ENCODE measurements at regions not wholly inside any gene's neighbourhood (a gene's known extent, or its start where the extent isn't known, plus 50 kb on each side); places are given as distances from the start of the nearest gene placed in this dataset.

DNA sequence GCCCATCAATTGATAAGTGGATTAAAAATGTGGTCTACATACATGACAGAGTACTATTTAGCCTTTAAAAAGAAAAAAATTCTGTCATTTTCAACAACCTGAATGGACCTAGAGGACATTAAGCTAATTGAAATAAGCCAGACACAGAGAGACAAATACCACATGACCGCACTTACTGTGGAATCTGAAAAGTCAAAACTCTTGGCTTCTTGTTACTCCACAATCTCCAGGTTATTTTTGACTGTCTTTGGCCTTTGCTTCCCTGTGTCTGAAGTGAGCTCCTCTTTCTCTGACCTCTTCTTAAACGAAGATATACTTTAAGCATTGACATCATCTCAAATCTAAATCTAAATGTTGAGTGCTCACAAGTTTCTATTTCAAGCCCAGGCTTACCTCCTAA is 265.5 kb upstream of the ADRA1B start:
- Histone ChIP-seq H3K36me3 (ENCODE audit: control insufficient read depth in 2 of 2, extremely low read depth in 1 of 2, insufficient read depth in 2 of 2, low read length in 2 of 2) (no peaks in the 10 kb centered on the region), H3K79me2 (ENCODE audit: control insufficient read depth, insufficient read depth, low read length) (no peaks in the 10 kb centered on the region), H3K27ac (ENCODE audit: insufficient read depth, low read depth, low read length) (no peak overlapping the region), H3K4me1 (ENCODE audit: control insufficient read depth, extremely low read depth, insufficient read depth, low read length) (no peaks in the 10 kb centered on the region), H3K9me3 (replicated peaks; ENCODE audit: control insufficient read depth, insufficient read depth, low read length) (no peaks in the 10 kb centered on the region), H3K4me3 (replicated peaks in 1 of 3; ENCODE audit: insufficient read depth in 1 of 3, low read depth in 1 of 3, low read length in 3 of 3) (no peak overlapping the region), H3K9ac (replicated peaks; ENCODE audit: extremely low read depth, insufficient read depth, low read length) (no peak overlapping the region), H4K20me1 (replicated peaks; ENCODE audit: control insufficient read depth, extremely low read depth, insufficient read depth, low read length) (no peaks in the 10 kb centered on the region), H3K27me3 (ENCODE audit: control insufficient read depth in 2 of 2, insufficient read depth in 2 of 2, low read length in 2 of 2) (no peaks in the 10 kb centered on the region), H3K4me2 (ENCODE audit: insufficient read depth, low read length) (no peak overlapping the region), H3K9me1 (replicated peaks; ENCODE audit: control insufficient read depth, extremely low read depth, insufficient read depth, low read length) (no peaks in the 10 kb centered on the region), H2AFZ (ENCODE audit: low read depth, low read length) (no peak overlapping the region)
- intact Hi-C loops (cut with micrococcal nuclease), result no loop called here
- CTCF ChIA-PET, result no interaction called here
- POLR2A ChIA-PET, result no interaction called here
- no peak for TF ChIP-seq GATA2 (IDR thresholded peaks at IDR 0.05; ENCODE audit: insufficient read depth, insufficient read length, low read depth, low read length)
- TF ChIP-seq MYC (IDR thresholded peaks at IDR 0.05; ENCODE audit: low read depth, low read length), result no peak
- no peak for TF ChIP-seq POLR2AphosphoS5 (IDR thresholded peaks at IDR 0.05; ENCODE audit: insufficient read depth, low read depth, low read length)
- no peak for TF ChIP-seq JUN (IDR thresholded peaks at IDR 0.05; ENCODE audit: borderline replicate concordance, insufficient read depth, insufficient read length, low read depth)
- TF ChIP-seq, protein P1, sequence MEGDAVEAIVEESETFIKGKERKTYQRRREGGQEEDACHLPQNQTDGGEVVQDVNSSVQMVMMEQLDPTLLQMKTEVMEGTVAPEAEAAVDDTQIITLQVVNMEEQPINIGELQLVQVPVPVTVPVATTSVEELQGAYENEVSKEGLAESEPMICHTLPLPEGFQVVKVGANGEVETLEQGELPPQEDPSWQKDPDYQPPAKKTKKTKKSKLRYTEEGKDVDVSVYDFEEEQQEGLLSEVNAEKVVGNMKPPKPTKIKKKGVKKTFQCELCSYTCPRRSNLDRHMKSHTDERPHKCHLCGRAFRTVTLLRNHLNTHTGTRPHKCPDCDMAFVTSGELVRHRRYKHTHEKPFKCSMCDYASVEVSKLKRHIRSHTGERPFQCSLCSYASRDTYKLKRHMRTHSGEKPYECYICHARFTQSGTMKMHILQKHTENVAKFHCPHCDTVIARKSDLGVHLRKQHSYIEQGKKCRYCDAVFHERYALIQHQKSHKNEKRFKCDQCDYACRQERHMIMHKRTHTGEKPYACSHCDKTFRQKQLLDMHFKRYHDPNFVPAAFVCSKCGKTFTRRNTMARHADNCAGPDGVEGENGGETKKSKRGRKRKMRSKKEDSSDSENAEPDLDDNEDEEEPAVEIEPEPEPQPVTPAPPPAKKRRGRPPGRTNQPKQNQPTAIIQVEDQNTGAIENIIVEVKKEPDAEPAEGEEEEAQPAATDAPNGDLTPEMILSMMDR (IDR thresholded peaks at IDR 0.05; ENCODE audit: extremely low read depth in 1 of 2, insufficient read depth in 1 of 2, low read depth in 1 of 2, low read length in 2 of 2), result no peak
- TF ChIP-seq POLR2A (IDR thresholded peaks at IDR 0.05; ENCODE audit: low read depth, low read length), result no peak
- TF ChIP-seq FOS (IDR thresholded peaks at IDR 0.05; ENCODE audit: borderline replicate concordance, insufficient read depth, low read length), result no peak
- TF ChIP-seq, protein P2, sequence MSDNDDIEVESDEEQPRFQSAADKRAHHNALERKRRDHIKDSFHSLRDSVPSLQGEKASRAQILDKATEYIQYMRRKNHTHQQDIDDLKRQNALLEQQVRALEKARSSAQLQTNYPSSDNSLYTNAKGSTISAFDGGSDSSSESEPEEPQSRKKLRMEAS (IDR thresholded peaks at IDR 0.05; ENCODE audit: insufficient read depth, insufficient read length), result no peak
- TF ChIP-seq EZH2 (IDR thresholded peaks at IDR 0.05; ENCODE audit: borderline replicate concordance, low read depth, low read length, severe bottlenecking), result no peak
- DNase-seq (ENCODE audit: low read depth, low spot score), result no peak
- no peak for FAIRE-seq
- BruUV-seq (replicated peaks), result no TSS peak
- dilution Hi-C loops (cut with MboI; ENCODE audit: extremely low pct_ligation_motif_present, low sequenced_read_pairs), result no loop called here
